AG04449 (cell line): ENCODE measurements at regions not wholly inside any gene's neighbourhood (a gene's known extent, or its start where the extent isn't known, plus 50 kb on each side); places are given as distances from the start of the nearest gene placed in this dataset.

ENCODE experiments used
- CTCF ChIA-PET: fragments of 350-600 bp; formaldehyde crosslinking; extraction: SDS; loops from one replicate; lab custom pipeline; 2021; ENCODE audit warnings: antibody characterized with exemption; lab: Yijun Ruan, JAX
- POLR2A ChIA-PET: fragments of 400-600, 350-600 bp; formaldehyde crosslinking; extraction: SDS; loops from one replicate; lab custom pipeline; 2020; ENCODE audit warnings: antibody characterized with exemption, inconsistent platforms; lab: Yijun Ruan, JAX
- DNase-seq: peaks from one replicate; pipeline ENCODE4 v3.0.0-alpha.2; 2010; ENCODE audit warnings: low read depth, low spot score
- H3K4me3 ChIP-seq: 2 replicates; pipeline ENCODE4 v1.5.1; 2011; ENCODE audit warnings: low read depth, mild to moderate bottlenecking, control low read depth, low read length
- TF ChIP-seq, protein P1 (sequence below): IDR thresholded peaks from one replicate; pipeline ENCODE4 v1.5.1; 2011; ENCODE audit warnings: mild to moderate bottlenecking, moderate library complexity, low read length, control low read depth, inconsistent platforms; ENCODE audit not compliant: insufficient read depth; ENCODE audit errors: missing control alignments

DNA sequence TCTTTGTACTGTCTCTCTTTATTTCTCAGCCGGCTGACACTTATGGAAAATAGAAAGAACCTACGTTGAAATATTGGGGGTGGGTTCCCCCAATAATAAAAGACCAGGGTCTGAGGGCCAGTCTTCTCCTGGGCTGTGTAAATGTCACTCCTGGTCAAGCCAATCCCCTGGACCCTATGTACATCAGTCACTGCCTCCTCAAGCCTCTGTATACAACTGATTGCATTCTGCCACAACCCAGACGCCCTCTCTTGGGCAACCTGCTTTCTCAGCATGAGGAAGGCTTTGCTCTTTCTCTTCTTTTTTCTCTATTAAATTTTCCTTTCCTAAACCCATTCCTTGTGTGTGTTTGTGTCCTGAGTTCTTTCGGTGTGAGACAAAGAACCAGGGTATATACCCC is 84.1 kb upstream of the SERBP1 start:
- CTCF ChIA-PET: interaction anchor here (1.1 kb wide), 1 partner anchor 14 kb away, joined by 7 read pairs; no protein-coding TSS in a partner anchor
- H3K4me3 ChIP-seq: no peak overlapping the region
- POLR2A ChIA-PET: no interaction called here
- TF ChIP-seq, protein P1, sequence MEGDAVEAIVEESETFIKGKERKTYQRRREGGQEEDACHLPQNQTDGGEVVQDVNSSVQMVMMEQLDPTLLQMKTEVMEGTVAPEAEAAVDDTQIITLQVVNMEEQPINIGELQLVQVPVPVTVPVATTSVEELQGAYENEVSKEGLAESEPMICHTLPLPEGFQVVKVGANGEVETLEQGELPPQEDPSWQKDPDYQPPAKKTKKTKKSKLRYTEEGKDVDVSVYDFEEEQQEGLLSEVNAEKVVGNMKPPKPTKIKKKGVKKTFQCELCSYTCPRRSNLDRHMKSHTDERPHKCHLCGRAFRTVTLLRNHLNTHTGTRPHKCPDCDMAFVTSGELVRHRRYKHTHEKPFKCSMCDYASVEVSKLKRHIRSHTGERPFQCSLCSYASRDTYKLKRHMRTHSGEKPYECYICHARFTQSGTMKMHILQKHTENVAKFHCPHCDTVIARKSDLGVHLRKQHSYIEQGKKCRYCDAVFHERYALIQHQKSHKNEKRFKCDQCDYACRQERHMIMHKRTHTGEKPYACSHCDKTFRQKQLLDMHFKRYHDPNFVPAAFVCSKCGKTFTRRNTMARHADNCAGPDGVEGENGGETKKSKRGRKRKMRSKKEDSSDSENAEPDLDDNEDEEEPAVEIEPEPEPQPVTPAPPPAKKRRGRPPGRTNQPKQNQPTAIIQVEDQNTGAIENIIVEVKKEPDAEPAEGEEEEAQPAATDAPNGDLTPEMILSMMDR: no peak
- DNase-seq: no peak

DNA sequence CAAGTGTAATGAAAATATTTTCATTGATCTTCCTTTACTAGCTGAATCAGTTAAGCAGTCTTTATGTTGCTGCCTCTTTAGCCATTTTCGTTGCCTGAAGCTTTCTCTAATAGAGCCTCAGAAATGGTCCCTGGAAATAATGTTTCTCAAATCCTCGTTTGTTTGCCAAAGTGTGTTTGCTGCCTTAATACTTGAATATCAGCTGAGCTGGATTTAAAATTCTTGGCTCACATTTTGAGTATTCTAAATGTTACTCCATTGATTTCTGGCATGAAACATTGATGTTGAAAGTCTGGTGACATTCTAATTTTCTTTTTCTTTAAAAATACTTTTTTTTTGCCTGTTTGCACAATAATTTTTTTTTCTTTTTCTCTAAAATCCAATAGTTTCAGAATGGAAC is 84.6 kb upstream of the SERBP1 start:
- TF ChIP-seq, protein P1: no peak
- CTCF ChIA-PET: interaction anchor here (0.8 to 1.1 kb wide), 2 partner anchors 14 to 21 kb away, joined by 4 to 7 read pairs; no protein-coding TSS in a partner anchor
- no peak for DNase-seq
- no peak overlapping the region for H3K4me3 ChIP-seq
- POLR2A ChIA-PET: no interaction called here

DNA sequence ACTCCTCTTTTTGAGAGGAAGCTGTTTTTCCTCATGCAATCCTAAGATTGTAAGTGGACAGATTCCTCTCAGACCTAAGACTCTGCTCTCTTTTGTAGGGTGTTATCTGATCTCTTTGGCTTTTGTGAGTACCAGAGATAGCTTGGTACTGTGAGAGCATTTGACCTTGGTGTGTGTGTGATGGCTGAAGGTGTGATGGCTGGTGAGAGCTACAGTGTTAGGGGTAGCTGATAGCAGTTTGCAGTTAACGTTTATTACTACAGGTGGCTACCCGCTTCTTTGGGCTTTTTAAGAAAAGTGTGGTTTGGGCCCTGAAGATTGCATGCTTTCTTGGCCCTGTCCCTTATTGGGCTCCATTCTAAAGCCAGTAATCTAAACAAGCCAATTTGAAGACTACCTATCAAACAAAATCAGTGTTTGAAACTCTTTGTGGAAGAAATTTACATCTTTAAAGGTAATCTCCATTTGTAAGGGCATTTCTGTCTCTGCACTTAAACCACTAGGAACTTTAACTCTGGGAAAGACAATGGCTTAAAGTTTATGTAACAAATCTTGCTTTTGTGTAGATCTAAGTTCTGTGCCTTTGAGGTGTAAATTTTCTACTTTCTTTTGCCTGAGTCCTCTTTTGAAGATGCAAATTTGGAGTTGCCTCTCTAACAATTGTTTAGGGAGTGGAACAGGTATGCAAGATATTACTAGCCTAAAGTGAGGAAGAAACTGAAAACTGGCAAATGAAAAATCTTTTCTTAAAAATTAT is 85.3 kb upstream of the SERBP1 start:
- TF ChIP-seq, protein P1: no peak
- DNase-seq: no peak
- CTCF ChIA-PET: interaction anchor here (0.8 to 4.2 kb wide), 3 partner anchors 14 to 20 kb away, joined by 4 to 23 read pairs (median 7); no protein-coding TSS in a partner anchor
- POLR2A ChIA-PET: no interaction called here
- H3K4me3 ChIP-seq: no peak overlapping the region

DNA sequence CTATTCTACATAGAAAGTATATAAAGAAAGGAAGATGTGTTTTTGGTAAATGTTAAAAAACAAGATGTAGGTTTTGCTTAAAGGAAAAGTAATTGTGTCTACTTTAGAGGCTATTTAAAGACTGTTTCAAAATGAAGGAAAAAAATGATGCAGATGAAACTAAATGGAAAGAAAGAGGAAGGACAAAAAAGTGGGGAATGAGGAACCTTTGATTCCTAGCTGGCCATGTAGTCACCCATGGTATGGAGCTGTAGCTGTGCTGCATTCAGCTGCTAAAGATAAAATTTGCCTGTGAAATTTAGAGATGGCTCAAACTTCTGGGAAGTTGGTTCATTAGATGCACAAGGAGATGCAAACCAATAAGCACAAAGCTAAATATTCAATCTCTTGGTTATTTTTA is 86.8 kb upstream of the SERBP1 start:
- no peak overlapping the region for H3K4me3 ChIP-seq
- no peak for DNase-seq
- ChIA-PET POLR2A (no interaction called here), CTCF (interaction anchor here (0.9 to 4.2 kb wide), 4 partner anchors 15 to 170 kb away, joined by 3 to 23 read pairs (median 6); no protein-coding TSS in a partner anchor)
- TF ChIP-seq, protein P1: no peak

DNA sequence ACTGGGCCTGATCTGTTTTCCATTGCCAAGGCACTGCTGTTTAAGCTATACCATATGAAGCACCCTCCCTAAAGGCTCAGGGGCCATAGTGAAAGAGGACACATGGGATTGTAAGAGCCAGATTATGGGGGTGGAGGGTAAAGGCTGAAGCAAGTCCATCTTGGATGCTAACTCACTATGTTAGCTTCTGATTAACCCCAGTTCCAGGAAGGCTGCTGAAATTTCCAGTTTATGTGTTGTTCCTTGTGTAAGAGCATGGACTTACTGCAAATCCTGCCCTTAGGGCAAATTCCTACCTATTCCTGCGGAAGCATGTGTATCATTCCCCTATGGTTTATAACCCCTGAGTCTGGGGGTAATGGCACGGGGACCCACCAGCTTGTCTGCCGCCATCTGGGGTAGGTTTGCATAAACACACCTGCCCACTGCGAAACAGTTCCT is 91.8 kb upstream of the SERBP1 start:
- TF ChIP-seq, protein P1: no peak
- DNase-seq: no peak
- ChIA-PET POLR2A (no interaction called here), CTCF (interaction anchor here (0.9 to 25.3 kb wide), 8 partner anchors 10 to 308 kb away, joined by 3 to 653 read pairs (median 8); no protein-coding TSS in a partner anchor)
- no peak overlapping the region for H3K4me3 ChIP-seq

DNA sequence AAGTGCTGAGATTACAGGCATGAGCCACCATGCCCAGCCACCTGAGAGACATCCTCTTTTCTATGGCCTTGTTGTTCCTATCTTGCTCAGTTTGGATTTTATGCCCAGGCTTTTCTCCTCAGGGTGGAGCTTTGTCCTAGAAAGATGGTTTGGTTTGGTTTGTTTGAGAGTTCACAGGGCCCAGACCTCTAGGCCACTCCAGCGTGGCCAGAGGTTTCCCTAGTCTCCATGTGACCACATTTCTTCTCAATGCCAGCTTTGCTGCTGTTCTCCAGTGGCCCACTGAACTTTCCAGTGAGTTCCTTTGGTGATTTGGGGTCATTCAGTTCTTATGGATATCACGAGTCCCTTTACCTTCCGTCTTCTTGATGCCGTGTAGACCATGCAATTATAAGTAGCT is 92.6 kb upstream of the SERBP1 start:
- TF ChIP-seq, protein P1: no peak
- POLR2A ChIA-PET: no interaction called here
- no peak for DNase-seq
- CTCF ChIA-PET: interaction anchor here (0.9 to 25.3 kb wide), 9 partner anchors 10 to 311 kb away, joined by 3 to 653 read pairs (median 7); no protein-coding TSS in a partner anchor
- H3K4me3 ChIP-seq: no peak overlapping the region
